ENCODE measurements at regions not wholly inside any gene's neighbourhood (a gene's known extent, or its start where the extent isn't known, plus 50 kb on each side); places are given as distances from the start of the nearest gene placed in this dataset.

DNA sequence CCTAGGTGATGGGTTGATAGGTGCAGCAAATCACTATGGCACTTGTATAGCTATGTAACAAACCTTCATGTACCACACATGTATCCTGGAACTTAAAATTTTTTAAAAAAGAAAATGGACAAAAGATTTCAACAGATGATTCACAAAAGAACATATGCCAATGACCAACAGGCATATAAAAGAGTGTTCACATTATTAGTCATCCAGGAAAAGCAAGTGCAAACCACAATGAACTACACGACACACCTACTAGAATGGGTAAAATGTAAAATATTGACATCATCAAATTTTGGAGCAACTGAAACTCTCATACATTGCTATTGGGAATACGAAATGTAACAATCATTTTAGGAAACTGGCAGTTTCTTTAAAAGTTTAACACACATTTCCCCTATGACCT, 109.9 kb downstream of the YIPF5 start:
- Histone ChIP-seq H3K4me2 (no peak overlapping the region), H4K20me1 (ENCODE audit: insufficient read depth) (no peaks in the 10 kb centered on the region), H2AFZ (no peak overlapping the region), H3K36me3 (ENCODE audit: low read depth) (no peaks in the 10 kb centered on the region), H3K27ac (no peak overlapping the region), H3K9me3 (ENCODE audit: insufficient read depth, low read depth) (no peaks in the 10 kb centered on the region), H3K27me3 (ENCODE audit: insufficient read depth, low read depth) (no peaks in the 10 kb centered on the region; the same call in 1 of the 2 replicates), H3K79me2 (ENCODE audit: low read depth) (no peaks in the 10 kb centered on the region), H3K4me3 (no peak overlapping the region), H3K9me2 (ENCODE audit: insufficient read depth) (no peaks in the 10 kb centered on the region), H3F3A (ENCODE audit: insufficient read depth, low read depth) (no peaks in the 10 kb centered on the region), H3K4me1 (replicated peaks; ENCODE audit: insufficient read depth) (no peaks in the 10 kb centered on the region)
- CTCF ChIA-PET, result no interaction called here
- BruUV-seq (replicated peaks), result no TSS peak
- DNase-seq, result no peak
- TF ChIP-seq, protein P1, sequence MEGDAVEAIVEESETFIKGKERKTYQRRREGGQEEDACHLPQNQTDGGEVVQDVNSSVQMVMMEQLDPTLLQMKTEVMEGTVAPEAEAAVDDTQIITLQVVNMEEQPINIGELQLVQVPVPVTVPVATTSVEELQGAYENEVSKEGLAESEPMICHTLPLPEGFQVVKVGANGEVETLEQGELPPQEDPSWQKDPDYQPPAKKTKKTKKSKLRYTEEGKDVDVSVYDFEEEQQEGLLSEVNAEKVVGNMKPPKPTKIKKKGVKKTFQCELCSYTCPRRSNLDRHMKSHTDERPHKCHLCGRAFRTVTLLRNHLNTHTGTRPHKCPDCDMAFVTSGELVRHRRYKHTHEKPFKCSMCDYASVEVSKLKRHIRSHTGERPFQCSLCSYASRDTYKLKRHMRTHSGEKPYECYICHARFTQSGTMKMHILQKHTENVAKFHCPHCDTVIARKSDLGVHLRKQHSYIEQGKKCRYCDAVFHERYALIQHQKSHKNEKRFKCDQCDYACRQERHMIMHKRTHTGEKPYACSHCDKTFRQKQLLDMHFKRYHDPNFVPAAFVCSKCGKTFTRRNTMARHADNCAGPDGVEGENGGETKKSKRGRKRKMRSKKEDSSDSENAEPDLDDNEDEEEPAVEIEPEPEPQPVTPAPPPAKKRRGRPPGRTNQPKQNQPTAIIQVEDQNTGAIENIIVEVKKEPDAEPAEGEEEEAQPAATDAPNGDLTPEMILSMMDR (conservative IDR thresholded peaks at IDR 0.05), result no peak
- TF ChIP-seq EZH2 (IDR thresholded peaks at IDR 0.05; ENCODE audit: low read depth), result no peak
- intact Hi-C loops (cut with micrococcal nuclease; ENCODE audit: unreplicated experiment), result no loop called here
- POLR2A ChIA-PET (ENCODE audit: unreplicated experiment), result no interaction called here

DNA sequence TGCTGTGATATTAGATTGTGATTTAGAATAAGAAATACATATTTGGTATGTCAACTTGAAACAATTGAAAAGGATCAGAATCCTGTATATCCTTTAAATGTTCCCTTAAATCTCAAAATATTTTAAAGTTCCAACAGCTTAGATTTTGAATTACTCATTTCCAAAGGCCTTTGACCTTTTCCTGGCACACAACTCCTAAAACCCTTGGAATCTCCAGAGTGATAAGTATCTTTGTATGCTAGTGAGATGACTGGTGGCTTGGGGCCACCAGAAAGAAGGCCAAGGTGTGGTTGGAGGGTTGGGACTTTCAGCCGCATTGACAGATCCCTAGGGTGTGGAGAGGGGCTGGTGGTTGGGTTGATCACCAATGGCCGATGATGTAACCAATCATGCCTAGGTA, 104.7 kb downstream of the YIPF5 start:
- Histone ChIP-seq H3K27ac (no peak overlapping the region), H3K4me1 (replicated peaks; ENCODE audit: insufficient read depth) (no peaks in the 10 kb centered on the region), H3K4me2 (no peak overlapping the region), H3K27me3 (ENCODE audit: insufficient read depth, low read depth) (no peaks in the 10 kb centered on the region), H2AFZ (no peak overlapping the region), H3K79me2 (ENCODE audit: low read depth) (no peaks in the 10 kb centered on the region), H3K4me3 (no peak overlapping the region), H3K9me3 (ENCODE audit: insufficient read depth, low read depth) (no peaks in the 10 kb centered on the region), H3K36me3 (ENCODE audit: low read depth) (no peaks in the 10 kb centered on the region), H3F3A (ENCODE audit: insufficient read depth, low read depth) (no peaks in the 10 kb centered on the region), H3K9me2 (ENCODE audit: insufficient read depth) (no peaks in the 10 kb centered on the region), H4K20me1 (ENCODE audit: insufficient read depth) (no peaks in the 10 kb centered on the region)
- intact Hi-C loops (cut with micrococcal nuclease; ENCODE audit: unreplicated experiment), result no loop called here
- POLR2A ChIA-PET (ENCODE audit: unreplicated experiment), result no interaction called here
- BruUV-seq (replicated peaks), result no TSS peak
- TF ChIP-seq, protein P1 (conservative IDR thresholded peaks at IDR 0.05), result no peak
- TF ChIP-seq EZH2 (IDR thresholded peaks at IDR 0.05; ENCODE audit: low read depth), result no peak
- no peak for DNase-seq
- CTCF ChIA-PET, result no interaction called here

DNA sequence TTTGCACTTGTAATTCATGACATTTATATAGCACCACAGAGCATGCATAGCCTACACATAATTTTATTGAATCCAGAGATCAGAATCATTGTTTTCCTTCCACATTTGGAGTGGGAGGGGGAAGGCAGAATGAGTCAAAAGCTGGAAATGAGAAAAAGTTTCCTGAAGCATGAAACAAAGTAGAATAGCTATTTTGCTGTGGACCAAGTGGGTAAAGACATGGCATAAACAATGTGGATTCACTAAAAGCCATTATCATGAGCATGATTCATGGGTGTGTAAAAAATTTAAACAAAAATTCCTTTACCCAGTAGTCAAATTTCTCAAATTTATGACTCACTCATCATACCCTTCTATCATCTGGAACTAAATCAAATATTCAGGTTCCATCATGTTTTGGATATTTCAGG, 97.9 kb downstream of the YIPF5 start:
- ChIA-PET POLR2A (ENCODE audit: unreplicated experiment) (no interaction called here), CTCF (no interaction called here)
- DNase-seq, result no peak
- no peaks in the 10 kb centered on the region for H3K4me1 ChIP-seq (replicated peaks; ENCODE audit: insufficient read depth)
- H4K20me1 ChIP-seq (ENCODE audit: insufficient read depth), result no peaks in the 10 kb centered on the region
- no peaks in the 10 kb centered on the region; the same call in 1 of the 2 replicates for H3K9me2 ChIP-seq (ENCODE audit: insufficient read depth)
- BruUV-seq (replicated peaks), result no TSS peak
- no peaks in the 10 kb centered on the region for H3F3A ChIP-seq (ENCODE audit: insufficient read depth, low read depth)
- H3K27me3 ChIP-seq (ENCODE audit: insufficient read depth, low read depth), result no peaks in the 10 kb centered on the region
- intact Hi-C loops (cut with micrococcal nuclease; ENCODE audit: unreplicated experiment), result no loop called here
- no peak overlapping the region for H3K4me2 ChIP-seq
- no peaks in the 10 kb centered on the region for H3K36me3 ChIP-seq (ENCODE audit: low read depth)
- no peaks in the 10 kb centered on the region for H3K79me2 ChIP-seq (ENCODE audit: low read depth)
- no peak overlapping the region for H2AFZ ChIP-seq
- H3K4me3 ChIP-seq, result no peak overlapping the region
- TF ChIP-seq EZH2 (IDR thresholded peaks at IDR 0.05; ENCODE audit: low read depth), result no peak
- TF ChIP-seq, protein P1 (conservative IDR thresholded peaks at IDR 0.05), result no peak
- no peaks in the 10 kb centered on the region for H3K9me3 ChIP-seq (ENCODE audit: insufficient read depth, low read depth)
- no peak overlapping the region for H3K27ac ChIP-seq

All from PC-9 (cell line).